Stimulated activated CD4-positive, alpha-beta T cell treated with anti-CD3 and anti-CD28 coated beads, Interleukin-2, amount 100 ng/mL, for 24 hours (primary cell): ENCODE measurements at regions not wholly inside any gene's neighbourhood (a gene's known extent, or its start where the extent isn't known, plus 50 kb on each side); places are given as distances from the start of the nearest gene placed in this dataset.
"Not testable (repeated sequence)": the region's sequence is repeated elsewhere in the genome, so short reads cannot be mapped to it uniquely, and the experiment has no call there.

Source experiments
- DNase-seq, 2 donors: peaks; one replicate each; pipeline ENCODE4 v3.0.0-alpha.2; 2020

DNA sequence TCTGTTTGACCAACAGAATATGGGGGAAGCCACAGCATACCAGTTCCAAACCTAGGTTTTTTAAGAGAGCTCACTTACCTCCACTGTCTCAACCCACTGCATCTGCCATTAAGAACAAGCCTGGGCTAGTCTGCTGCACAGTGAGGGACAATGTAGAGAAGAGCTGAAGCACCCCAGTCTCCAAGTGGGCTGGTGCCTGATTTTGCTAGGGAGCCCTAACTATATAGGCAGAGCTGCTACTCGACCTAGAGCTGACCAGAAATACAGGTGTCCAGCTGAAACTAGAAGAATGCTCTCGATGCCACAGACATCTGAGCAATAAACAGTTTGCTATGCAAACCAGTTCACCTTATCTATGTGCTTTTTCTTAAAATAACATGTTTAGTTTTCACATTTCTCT is 106.9 kb upstream of the BET1 start:
- no peak for DNase-seq

- no peak for DNase-seq
Measured at GRCh38 chr7:94115316-94115715, 111.2 kb upstream of the BET1 start.

DNA sequence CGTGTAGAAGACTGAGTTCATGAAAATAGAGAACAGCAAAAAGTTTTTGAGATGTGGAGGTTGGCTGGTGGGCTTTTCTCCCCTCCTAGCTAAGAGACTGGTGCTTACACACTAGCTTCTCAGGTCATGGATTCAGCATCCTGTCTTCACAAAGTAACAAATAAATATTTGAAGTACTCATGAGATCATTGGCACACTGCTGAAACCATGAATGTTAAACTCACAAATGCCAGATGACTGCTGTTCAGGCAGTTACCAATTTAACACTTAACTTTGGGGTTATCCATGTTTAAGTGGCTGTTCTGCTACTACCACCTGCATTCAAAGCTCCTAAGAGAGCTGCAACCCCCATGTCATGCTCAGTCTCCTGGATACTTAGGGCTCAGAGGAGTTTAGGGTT is 119.0 kb upstream of the BET1 start:
- DNase-seq, result no peak

DNA sequence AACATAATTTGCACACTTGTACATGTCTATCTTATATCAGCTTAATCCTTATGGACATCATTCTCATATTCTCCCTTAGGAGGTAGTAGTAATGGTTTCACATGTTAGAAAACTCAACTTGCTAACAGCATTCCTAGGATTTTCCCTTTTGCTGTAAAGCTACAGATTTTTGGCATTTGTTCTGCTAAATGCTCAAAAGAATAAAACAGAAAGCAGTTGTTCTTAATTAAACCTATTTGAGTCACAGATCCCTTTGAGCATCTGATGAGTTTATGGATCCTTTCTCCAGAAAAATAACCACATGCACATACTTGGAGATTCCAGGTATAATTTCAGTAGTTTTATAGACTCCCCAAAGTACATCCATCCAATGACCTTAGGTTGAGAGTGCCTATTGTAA is 122.9 kb upstream of the BET1 start:
- DNase-seq, result no peak

DNA sequence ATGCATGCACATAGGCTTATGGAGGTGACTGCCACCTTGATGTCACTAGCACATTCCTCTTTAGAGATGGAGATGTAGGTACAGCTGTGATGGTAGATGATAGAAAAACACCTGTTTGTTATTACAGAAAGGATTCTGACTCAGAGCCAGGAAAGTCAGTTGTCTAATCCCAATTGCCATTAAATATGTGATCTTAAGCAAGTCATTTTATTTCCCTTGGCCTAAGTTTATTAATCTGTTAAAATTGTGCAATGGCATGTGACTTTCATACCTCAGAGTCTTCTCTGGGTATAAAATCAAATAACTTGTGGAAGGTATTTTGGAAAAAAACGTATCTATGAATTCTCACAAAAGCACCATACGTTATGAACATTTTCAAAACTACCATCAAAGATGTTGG is 123.9 kb upstream of the BET1 start:
- no peak for DNase-seq

GRCh38 chr7:94129443-94130140 is 125.4 kb upstream of the BET1 start:
- no peak for DNase-seq

DNA sequence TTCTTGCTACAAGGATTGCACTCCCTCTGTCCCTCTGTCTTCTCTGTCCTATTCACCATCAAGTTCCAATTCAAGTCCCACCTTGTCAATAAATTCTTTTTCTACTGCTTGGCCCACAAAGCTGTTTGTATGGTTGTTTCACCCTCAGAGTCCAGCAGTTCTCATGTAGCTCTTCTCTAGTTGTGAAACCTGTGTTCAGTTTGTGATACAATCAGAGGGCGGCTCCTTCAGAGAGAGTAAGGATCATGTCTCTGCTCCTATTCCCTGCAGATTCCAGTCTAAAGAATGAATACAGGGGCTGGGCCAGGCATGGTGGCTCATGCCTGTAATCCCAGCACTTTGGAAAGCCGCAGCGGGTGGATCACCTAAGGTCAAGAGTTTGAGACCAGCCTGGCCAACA is 126.6 kb upstream of the BET1 start:
- DNase-seq, result no peak

- DNase-seq, result no peak
Measured at GRCh38 chr7:94133460-94133859, 129.3 kb upstream of the BET1 start.

- no peak for DNase-seq
Measured at GRCh38 chr7:94135180-94135579, 131.0 kb upstream of the BET1 start.

DNA sequence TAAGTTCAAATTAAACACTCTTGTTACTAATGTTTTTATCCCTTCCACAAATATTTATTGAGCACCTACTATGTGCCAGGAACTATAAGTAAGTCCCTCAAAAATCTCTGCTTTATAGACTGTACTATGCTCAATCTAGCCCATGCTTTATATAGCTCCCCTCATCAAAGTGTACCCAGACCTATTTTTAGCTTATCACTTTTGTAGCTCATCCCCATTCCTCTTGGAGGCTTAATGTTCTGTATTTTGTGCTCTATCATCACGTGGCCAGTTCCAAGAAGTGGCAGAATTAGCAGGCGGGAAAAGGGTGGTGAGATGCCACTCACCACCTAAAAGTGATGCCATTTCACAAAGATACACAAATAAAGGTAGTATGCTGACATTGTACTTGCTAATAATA is 138.1 kb upstream of the BET1 start:
- no peak for DNase-seq

GRCh38 chr7:94145602-94146001 is 141.4 kb upstream of the BET1 start:
- DNase-seq, result no peak

DNA sequence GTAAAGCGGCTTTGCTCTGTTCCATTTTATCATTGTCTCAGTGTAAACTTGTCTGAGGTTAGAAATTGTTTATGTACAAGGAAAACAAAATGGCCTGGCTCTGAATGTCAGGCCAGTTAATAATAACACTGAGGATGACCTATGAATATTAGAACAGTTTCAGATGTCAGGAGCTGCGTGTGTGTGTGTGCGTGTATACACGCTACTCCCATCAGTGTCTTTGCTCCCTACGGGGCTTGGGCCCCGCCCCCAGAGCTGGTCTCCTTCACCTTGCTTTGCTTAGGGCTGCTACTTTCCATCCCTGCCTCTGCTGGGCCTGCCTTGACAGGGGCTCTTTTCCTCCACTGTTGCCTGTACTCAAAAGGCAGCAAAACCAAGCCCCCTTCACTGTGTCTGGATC is 142.3 kb upstream of the BET1 start:
- no peak for DNase-seq

- DNase-seq, result no peak
Measured at GRCh38 chr7:94149789-94150545, 145.8 kb upstream of the BET1 start.

GRCh38 chr7:94154182-94154581 is 150.0 kb upstream of the BET1 start:
- no peak for DNase-seq

GRCh38 chr7:94154858-94155257 is 150.7 kb upstream of the BET1 start:
- DNase-seq, result no peak

GRCh38 chr7:94157659-94158306 is 153.6 kb upstream of the BET1 start:
- DNase-seq, result not testable (repeated sequence)

GRCh38 chr7:94160719-94161435 is 156.7 kb upstream of the BET1 start:
- DNase-seq, result no peak

GRCh38 chr7:94161476-94161875 is 157.3 kb upstream of the BET1 start:
- DNase-seq, result no peak

DNA sequence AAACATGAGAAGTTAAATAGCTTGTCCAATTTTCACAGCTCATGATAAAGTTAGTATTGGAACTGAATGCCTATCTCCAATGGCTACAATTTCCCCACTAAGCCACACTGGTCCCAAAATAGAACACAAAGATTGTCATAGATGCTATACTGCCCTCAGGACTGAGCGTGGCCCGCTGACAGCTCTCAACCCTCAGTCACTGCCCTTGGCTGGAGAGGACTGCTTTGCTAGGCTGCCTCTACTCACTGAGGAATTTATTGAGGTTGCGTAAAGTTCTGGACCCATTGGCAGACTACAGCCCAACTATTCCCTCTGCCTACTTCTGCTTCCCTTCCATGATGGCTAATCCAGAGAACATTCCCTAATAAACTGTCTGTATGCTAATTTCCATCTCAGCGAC is 165.5 kb upstream of the BET1 start:
- no peak for DNase-seq

DNA sequence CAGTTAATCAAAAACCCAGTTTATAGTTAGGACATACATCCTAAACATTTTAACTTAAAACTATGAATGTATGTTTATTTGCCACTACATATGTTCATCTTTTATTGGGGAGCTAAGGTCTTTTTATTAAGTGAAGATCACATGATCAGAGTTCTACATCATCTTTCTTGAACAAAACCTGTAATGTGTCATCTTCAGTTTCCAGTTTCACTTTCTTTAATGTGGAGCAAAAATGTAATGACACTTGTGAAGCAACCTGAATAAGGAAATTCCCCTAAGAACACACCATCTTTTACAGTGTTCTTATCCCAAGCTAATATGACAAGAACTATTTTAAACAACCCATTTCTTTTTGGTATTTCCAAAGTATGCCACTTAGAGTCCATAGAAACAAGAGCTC is 166.7 kb upstream of the BET1 start:
- DNase-seq, result no peak

- no peak for DNase-seq
Measured at GRCh38 chr7:94173436-94173835, 169.3 kb upstream of the BET1 start.

DNA sequence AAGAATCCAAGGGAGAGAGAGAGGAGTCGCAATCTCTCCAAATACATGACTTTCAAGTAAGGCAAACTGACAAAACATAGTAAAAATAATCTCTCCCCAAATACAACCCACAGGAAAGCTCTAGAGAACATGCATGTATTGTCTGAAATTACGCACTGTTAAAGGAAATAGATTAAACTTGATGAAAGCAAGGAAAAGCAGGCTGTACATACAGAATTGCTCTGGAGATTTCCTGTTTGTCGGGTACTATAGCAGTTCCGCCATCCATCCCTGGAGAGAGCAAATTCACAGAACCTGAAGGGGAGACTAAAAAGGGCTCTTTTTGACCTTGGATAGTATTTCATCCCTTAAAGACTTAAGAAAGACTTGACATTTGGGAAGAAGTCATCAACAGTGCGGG is 170.2 kb upstream of the BET1 start:
- no peak for DNase-seq

GRCh38 chr7:94174956-94175355 is 170.8 kb upstream of the BET1 start:
- no peak for DNase-seq
